Aorta (tissue), 5 donors: ENCODE measurements at regions not wholly inside any gene's neighbourhood (a gene's known extent, or its start where the extent isn't known, plus 50 kb on each side); places are given as distances from the start of the nearest gene placed in this dataset.

ENCODE experiments used
- ATAC-seq: fragments of 200-7000 bp; cut with Tn5 transposase; one replicate; pipeline ENCODE4 v1.9.1; 2022; ENCODE audit warnings: moderate library complexity; ENCODE audit not compliant: low FRiP score
- DNase-seq, 2 donors: peaks; one replicate each; pipeline ENCODE4 v3.0.0-alpha.2; 2020
- H3K27ac ChIP-seq, 2 donors: one replicate each; pipeline ENCODE4 v1.5.1; 2013; ENCODE audit warnings: low read length in 2 of 2, mild to moderate bottlenecking in 2 of 2, moderate library complexity in 2 of 2, control low read depth in 1 of 2, inconsistent platforms in 1 of 2, low read depth in 1 of 2
- H3K27me3 ChIP-seq, 2 donors: one replicate each; pipeline ENCODE4 v1.6.1; 2013; ENCODE audit warnings: control low read depth in 1 of 2, low read length in 1 of 2, mild to moderate bottlenecking in 1 of 2, moderate library complexity in 1 of 2; ENCODE audit not compliant: insufficient read depth in 2 of 2, control insufficient read depth in 1 of 2
- H3K36me3 ChIP-seq, 2 donors: one replicate each; pipeline ENCODE4 v1.6.1; 2013; ENCODE audit warnings: control low read depth in 1 of 2, low read length in 1 of 2, mild to moderate bottlenecking in 1 of 2; ENCODE audit not compliant: insufficient read depth in 2 of 2, control insufficient read depth in 1 of 2
- H3K4me1 ChIP-seq, 2 donors: one replicate each; pipeline ENCODE4 v1.6.1; 2013; ENCODE audit warnings: low read length in 2 of 2, control low read depth in 1 of 2, mild to moderate bottlenecking in 1 of 2, moderate library complexity in 1 of 2; ENCODE audit not compliant: insufficient read depth in 2 of 2, control insufficient read depth in 1 of 2
- H3K4me3 ChIP-seq, 2 donors: one replicate each; pipeline ENCODE4 v1.5.1; 2013; ENCODE audit warnings: low read length in 2 of 2, control low read depth in 1 of 2, mild to moderate bottlenecking in 1 of 2
- H3K9me3 ChIP-seq: one replicate; pipeline ENCODE4 v1.6.1; 2013; ENCODE audit warnings: mild to moderate bottlenecking, low read length; ENCODE audit not compliant: control insufficient read depth
- WGBS, 2 donors: extraction: QIAGEN DNeasy Blood & Tissue Kit; methylation state at CpG; one replicate each; pipeline ENCODE4 v1.1.7; 2013; 5-methylcytosine and 5-hydroxymethylcytosine counted together
- intact Hi-C, 2 donors: fragments of 100-400 bp; cut with DNase I; formaldehyde crosslinking; loops; one replicate each; pipeline versions ENCODE4 v1.14.2 to v1.15.0; 2022
- donor health status: healthy with polysubstance abuse.
- donor health status: Bipolar disorder and iron deficiency.
- donor health status: DM: no; HTN: no; CAD: no.
- donor health status: DM: no; HTN: no; CAD: no.
- donor health status: DM: yes; HTN: yes; CAD: no.

DNA sequence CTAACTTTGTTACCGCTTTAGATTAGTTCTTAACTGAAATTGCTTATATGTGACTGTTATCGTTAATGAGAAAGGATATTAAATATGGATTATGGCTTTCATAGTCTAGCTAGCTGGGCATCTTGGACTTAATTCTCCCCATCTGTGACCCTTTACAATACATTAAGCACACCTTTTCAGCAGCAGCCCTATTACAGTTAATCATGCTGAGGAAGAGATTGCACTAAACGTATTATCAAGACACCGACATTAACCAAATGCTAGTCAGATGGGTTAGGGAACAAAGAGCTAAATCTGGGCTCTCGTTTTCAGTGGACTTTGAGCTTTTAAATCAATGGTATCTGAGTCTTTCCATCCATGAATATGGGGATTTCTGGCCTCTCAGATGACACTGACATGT is 447.5 kb upstream of the DCN start:
- H3K4me1 ChIP-seq, result peaks cover 0 to 3% of the 10 kb centered on the region in 2 donors
- intact Hi-C loops, result no loop called here
- H3K36me3 ChIP-seq, result no peaks in the 10 kb centered on the region
- WGBS, 2 donors, result 90 to 91% methylated on average over 5 of the region's 5 CpGs
- H3K27ac ChIP-seq, result no peak overlapping the region
- H3K4me3 ChIP-seq, result no peak overlapping the region
- no peaks in the 10 kb centered on the region for H3K27me3 ChIP-seq
- DNase-seq (no peak), ATAC-seq (no peak)
- peaks cover 2% of the 10 kb centered on the region for H3K9me3 ChIP-seq

DNA sequence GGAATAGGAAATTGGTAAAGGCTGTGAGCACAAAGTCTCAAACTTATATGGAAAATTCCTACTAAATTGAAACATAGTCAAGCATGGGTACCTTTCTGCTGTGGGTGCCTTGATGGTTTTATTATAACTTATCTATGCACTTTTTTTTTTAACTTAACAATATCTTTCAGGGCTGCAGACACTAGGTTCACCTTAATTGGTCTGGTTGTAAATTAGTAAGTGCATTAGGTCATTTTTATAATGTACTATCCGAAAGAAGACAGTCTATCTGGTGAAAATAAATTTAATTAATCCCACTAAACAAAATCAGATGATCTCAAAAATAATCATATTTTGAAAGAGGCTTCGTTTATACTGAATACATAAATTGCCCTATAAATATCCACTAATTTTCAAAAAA is 446.8 kb upstream of the DCN start:
- WGBS, 2 donors, result 87 to 89% methylated on average over 2 of the region's 2 CpGs
- Histone ChIP-seq H3K9me3 (peaks cover 2% of the 10 kb centered on the region), H3K4me3 (no peak overlapping the region), H3K36me3 (no peaks in the 10 kb centered on the region), H3K27ac (no peak overlapping the region), H3K27me3 (no peaks in the 10 kb centered on the region), H3K4me1 (no peaks in the 10 kb centered on the region)
- no peak for ATAC-seq
- no peak for DNase-seq
- intact Hi-C loops, result no loop called here

DNA sequence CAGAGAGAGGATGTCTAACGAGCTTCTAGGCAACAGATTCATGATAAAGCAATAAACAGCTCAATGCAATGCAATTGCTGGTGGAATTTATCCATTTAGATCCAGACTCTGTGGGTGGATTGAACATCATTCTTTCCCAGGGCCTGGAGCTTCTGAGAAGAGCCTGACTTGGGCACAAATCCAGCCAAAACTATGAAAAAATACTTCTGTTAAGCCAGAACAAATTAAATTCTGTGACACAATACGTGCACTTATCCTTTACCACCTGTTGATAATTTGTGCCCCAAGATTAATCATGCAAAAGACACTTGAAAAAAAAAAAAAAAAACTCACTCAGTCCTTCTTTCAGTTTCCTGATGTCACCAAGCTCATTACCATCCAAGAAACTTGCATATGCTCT is 446.0 kb upstream of the DCN start:
- no peak overlapping the region for H3K4me3 ChIP-seq
- ATAC-seq (no peak), DNase-seq (no peak)
- intact Hi-C loops, result no loop called here
- no peaks in the 10 kb centered on the region for H3K36me3 ChIP-seq
- H3K27ac ChIP-seq, result no peak overlapping the region
- H3K4me1 ChIP-seq, result no peaks in the 10 kb centered on the region
- H3K9me3 ChIP-seq, result peaks cover 2% of the 10 kb centered on the region
- no peaks in the 10 kb centered on the region for H3K27me3 ChIP-seq
- 29 to 36% methylated on average over 2 of the region's 2 CpGs for WGBS, 2 donors

DNA sequence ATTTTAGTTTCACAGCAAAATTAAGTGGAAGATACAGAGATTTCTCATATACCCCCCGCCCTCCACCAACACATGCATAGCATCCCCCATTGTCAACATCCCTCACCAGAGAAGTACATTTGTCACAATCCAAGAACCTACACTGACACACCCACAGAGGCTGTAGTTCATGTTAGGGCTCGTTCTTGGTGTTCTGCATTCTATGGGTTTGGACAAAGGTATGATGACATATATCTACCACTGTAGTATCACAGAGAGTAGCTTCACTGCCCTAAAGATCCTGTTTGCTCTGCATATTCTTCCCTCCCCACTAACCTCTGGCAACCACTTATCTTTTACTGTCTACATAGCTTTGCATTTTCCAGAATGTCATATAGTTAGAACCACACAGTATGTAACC is 444.6 kb upstream of the DCN start:
- H3K27ac ChIP-seq, result no peak overlapping the region
- no peaks in the 10 kb centered on the region for H3K27me3 ChIP-seq
- intact Hi-C loops, result no loop called here
- DNase-seq (no peak), ATAC-seq (no peak)
- peaks cover 2% of the 10 kb centered on the region for H3K9me3 ChIP-seq
- WGBS, 2 donors, result 84 to 89% methylated on average over 2 of the region's 2 CpGs
- no peaks in the 10 kb centered on the region for H3K36me3 ChIP-seq
- H3K4me1 ChIP-seq, result no peaks in the 10 kb centered on the region
- no peak overlapping the region for H3K4me3 ChIP-seq

DNA sequence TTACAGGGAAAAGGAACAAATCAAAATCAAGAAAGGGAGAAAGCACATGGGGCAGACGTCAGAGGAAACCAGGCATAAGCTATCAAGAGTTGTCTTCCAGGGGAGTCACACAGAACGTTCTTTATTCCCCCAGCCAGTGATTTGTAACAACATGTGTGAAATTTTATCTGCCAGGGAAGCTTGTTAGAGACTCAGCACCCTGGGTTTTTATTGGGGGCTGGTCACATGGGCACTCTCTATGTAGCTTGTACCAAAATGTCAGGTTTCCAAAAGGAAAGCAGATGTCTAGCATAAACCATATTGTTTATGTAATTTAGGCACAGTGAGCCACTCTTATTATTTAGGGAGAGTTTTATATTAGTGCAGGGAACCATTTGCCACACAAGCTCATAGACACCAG is 440.4 kb upstream of the DCN start:
- Histone ChIP-seq H3K4me3 (no peak overlapping the region), H3K4me1 (no peaks in the 10 kb centered on the region), H3K27me3 (no peaks in the 10 kb centered on the region), H3K9me3 (peaks cover 2% of the 10 kb centered on the region), H3K36me3 (no peaks in the 10 kb centered on the region), H3K27ac (no peak overlapping the region)
- no peak for DNase-seq
- intact Hi-C loops, result no loop called here
- 30 to 35% methylated on average over 2 of the region's 2 CpGs for WGBS, 2 donors
- ATAC-seq, result no peak

DNA sequence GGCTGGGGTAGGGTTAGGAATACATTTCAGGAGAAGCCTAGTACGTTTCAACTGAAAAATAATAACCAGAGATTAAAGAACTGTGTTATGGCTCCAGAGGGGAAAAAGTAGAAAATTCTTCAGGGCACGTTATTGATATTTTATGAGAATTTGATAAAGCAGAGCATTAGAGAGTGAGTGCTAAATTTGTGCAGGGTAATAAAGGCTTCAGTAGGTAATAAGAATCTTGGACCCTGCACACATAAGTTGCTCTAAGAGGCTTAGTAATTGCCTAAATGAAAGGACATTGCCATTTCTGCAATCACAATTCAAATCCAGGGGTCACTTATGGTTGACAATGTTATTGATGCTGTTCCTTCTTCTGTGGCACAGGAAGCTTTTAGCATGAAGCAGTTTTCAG is 439.4 kb upstream of the DCN start:
- no peak for DNase-seq
- H3K36me3 ChIP-seq, result no peaks in the 10 kb centered on the region
- H3K27me3 ChIP-seq, result no peaks in the 10 kb centered on the region
- WGBS, 2 donors, result 53 to 59% methylated on average over 2 of the region's 2 CpGs
- no peak overlapping the region for H3K27ac ChIP-seq
- ATAC-seq, result no peak
- no peaks in the 10 kb centered on the region for H3K4me1 ChIP-seq
- intact Hi-C loops, result no loop called here
- H3K4me3 ChIP-seq, result no peak overlapping the region
- H3K9me3 ChIP-seq, result peaks cover 2% of the 10 kb centered on the region

DNA sequence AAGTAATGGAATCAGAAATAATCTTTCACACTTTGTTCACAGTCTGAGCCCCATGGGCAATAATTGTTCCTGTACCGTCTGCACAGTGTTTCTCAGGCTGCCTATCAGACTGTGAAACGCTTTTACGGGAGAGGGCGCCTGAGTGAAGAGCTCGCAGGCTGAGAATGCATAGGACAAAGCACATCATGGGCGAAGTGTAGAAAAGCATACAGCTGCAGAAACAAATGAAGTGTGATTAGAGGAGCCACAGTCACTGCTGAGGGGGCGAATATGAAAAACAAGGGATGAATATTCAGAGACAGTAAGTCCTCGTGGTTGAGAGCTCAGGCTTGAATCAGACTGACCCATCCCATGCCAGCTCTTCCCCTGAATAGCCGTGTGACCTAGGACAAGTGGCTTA is 438.4 kb upstream of the DCN start:
- H3K36me3 ChIP-seq, result no peaks in the 10 kb centered on the region
- ATAC-seq (no peak), DNase-seq (no peak)
- peaks cover 2% of the 10 kb centered on the region for H3K9me3 ChIP-seq
- no peaks in the 10 kb centered on the region for H3K4me1 ChIP-seq
- no peak overlapping the region for H3K4me3 ChIP-seq
- 51 to 60% methylated on average over 9 of the region's 9 CpGs for WGBS, 2 donors
- H3K27ac ChIP-seq, result no peak overlapping the region
- no peaks in the 10 kb centered on the region for H3K27me3 ChIP-seq
- intact Hi-C loops, result no loop called here

DNA sequence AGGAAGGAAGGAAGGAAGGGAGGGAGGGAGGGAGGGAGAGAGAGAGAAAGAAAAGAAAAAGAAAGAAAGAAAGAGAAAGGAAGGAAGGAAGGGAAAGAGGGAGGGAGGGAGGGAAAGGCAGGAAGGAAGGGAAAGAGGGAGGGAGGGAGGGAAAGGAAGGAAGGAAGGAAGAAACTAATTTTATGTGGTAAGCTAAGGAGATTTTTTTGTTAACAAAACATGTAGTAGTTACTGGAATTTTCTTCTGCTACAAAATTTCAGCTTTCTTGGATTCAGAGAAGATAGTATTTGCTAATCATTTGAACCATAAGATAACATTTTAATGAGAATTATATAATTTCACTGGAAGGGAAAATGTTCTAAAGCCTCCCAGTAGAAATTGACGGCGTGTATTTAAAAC is 437.8 kb upstream of the DCN start:
- no peak for ATAC-seq
- 78 to 87% methylated on average over 2 of the region's 2 CpGs for WGBS, 2 donors
- H3K27ac ChIP-seq, result no peak overlapping the region

DNA sequence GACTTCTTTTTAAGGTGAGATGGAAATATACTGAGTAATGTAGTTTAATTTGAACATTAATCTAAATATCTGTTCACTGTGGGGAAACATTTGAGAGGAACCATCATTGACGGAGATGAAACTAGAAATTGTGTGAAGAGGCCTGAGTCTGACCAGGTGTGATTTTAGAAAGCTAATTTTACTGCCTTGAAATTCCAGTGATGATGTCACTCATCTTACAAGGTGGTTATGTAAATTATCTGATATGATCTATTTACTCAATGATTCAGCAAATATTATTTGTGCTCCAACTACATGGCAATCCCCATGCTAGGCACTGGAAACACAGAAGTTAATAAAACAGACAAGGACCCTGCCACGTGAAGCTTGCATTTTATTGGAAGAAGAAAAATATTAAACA is 435.7 kb upstream of the DCN start:
- Histone ChIP-seq H3K4me1 (no peaks in the 10 kb centered on the region), H3K27me3 (no peaks in the 10 kb centered on the region), H3K27ac (no peak overlapping the region), H3K9me3 (no peaks in the 10 kb centered on the region), H3K36me3 (no peaks in the 10 kb centered on the region), H3K4me3 (no peak overlapping the region)
- no peak for ATAC-seq
- DNase-seq, result no peak
- WGBS, 2 donors, result 90 to 95% methylated on average over 2 of the region's 2 CpGs
- intact Hi-C loops, result no loop called here

More for the DNA sequence above, 437.8 kb upstream of the DCN start:
- intact Hi-C loops, result no loop called here
- no peaks in the 10 kb centered on the region for H3K9me3 ChIP-seq
- no peaks in the 10 kb centered on the region for H3K4me1 ChIP-seq
- H3K4me3 ChIP-seq, result no peak overlapping the region
- no peak for DNase-seq
- H3K27me3 ChIP-seq, result no peaks in the 10 kb centered on the region
- no peaks in the 10 kb centered on the region for H3K36me3 ChIP-seq
